Glutamatergic neuron (in vitro differentiated cells): ENCODE measurements at regions not wholly inside any gene's neighbourhood (a gene's known extent, or its start where the extent isn't known, plus 50 kb on each side); places are given as distances from the start of the nearest gene placed in this dataset.
"Not testable (repeated sequence)": the region's sequence is repeated elsewhere in the genome, so short reads cannot be mapped to it uniquely, and the experiment has no call there.

Experiments used
- DNase-seq: peaks from one replicate; pipeline ENCODE4 v3.0.0; 2022
- H3K27ac Mint-ChIP-seq: one replicate; pipeline ENCODE4 v1.8.0; 2020; ENCODE audit warnings: mild to moderate bottlenecking, mixed read lengths, inconsistent platforms; ENCODE audit not compliant: unreplicated experiment
- H3K27me3 Mint-ChIP-seq: one replicate; pipeline ENCODE4 v1.8.0; 2020; ENCODE audit warnings: mild to moderate bottlenecking, moderate library complexity, mixed read lengths, inconsistent platforms; ENCODE audit not compliant: unreplicated experiment
- H3K36me3 Mint-ChIP-seq: one replicate; pipeline ENCODE4 v1.8.0; 2020; ENCODE audit warnings: mild to moderate bottlenecking, mixed read lengths, inconsistent platforms; ENCODE audit not compliant: unreplicated experiment
- H3K4me1 Mint-ChIP-seq: one replicate; pipeline ENCODE4 v1.8.0; 2020; ENCODE audit warnings: mild to moderate bottlenecking, low read depth, mixed read lengths, inconsistent platforms; ENCODE audit not compliant: unreplicated experiment
- H3K4me3 Mint-ChIP-seq: one replicate; pipeline ENCODE4 v1.8.0; 2020; ENCODE audit warnings: mild to moderate bottlenecking, mixed read lengths, inconsistent platforms; ENCODE audit not compliant: unreplicated experiment
- H3K9me3 Mint-ChIP-seq: one replicate; pipeline ENCODE4 v1.8.0; 2020; ENCODE audit warnings: mild to moderate bottlenecking, moderate library complexity, mixed read lengths, inconsistent platforms; ENCODE audit not compliant: unreplicated experiment
- CTCF ChIP-seq: fragments of 200-600 bp; sonication (generic); IDR thresholded peaks from one replicate; pipeline ENCODE4 v1.5.0; 2021; ENCODE audit not compliant: partially characterized antibody, unreplicated experiment

GRCh38 chr2:184041077-184041476, 557.3 kb upstream of the ZNF804A start:
- no peaks in the 10 kb centered on the region for H3K4me1 Mint-ChIP-seq
- no peak for DNase-seq
- no peaks in the 10 kb centered on the region for H3K9me3 Mint-ChIP-seq
- no peak overlapping the region for H3K27ac Mint-ChIP-seq
- no peaks in the 10 kb centered on the region for H3K27me3 Mint-ChIP-seq
- no peak overlapping the region for H3K4me3 Mint-ChIP-seq
- no peaks in the 10 kb centered on the region for H3K36me3 Mint-ChIP-seq
- no peak for TF ChIP-seq CTCF

GRCh38 chr2:184041777-184042176, 556.6 kb upstream of the ZNF804A start:
- Mint-ChIP-seq H3K36me3 (no peaks in the 10 kb centered on the region), H3K4me1 (no peaks in the 10 kb centered on the region), H3K27ac (no peak overlapping the region), H3K9me3 (no peaks in the 10 kb centered on the region), H3K4me3 (no peak overlapping the region), H3K27me3 (no peaks in the 10 kb centered on the region)
- no peak for DNase-seq
- no peak for TF ChIP-seq CTCF

- Mint-ChIP-seq H3K4me1 (no peaks in the 10 kb centered on the region), H3K4me3 (no peak overlapping the region), H3K36me3 (no peaks in the 10 kb centered on the region), H3K27me3 (no peaks in the 10 kb centered on the region), H3K9me3 (no peaks in the 10 kb centered on the region), H3K27ac (no peak overlapping the region)
- DNase-seq, result no peak
- no peak for TF ChIP-seq CTCF
These were observed 550.8 kb upstream of the ZNF804A start for GRCh38 chr2:184047536-184047935.

- Mint-ChIP-seq H3K27me3 (peaks cover 2% of the 10 kb centered on the region), H3K36me3 (no peaks in the 10 kb centered on the region), H3K4me3 (no peak overlapping the region), H3K27ac (no peak overlapping the region), H3K4me1 (no peaks in the 10 kb centered on the region), H3K9me3 (no peaks in the 10 kb centered on the region)
- TF ChIP-seq CTCF, result no peak
- no peak for DNase-seq
These were observed 548.8 kb upstream of the ZNF804A start for GRCh38 chr2:184049566-184049965.

- Mint-ChIP-seq H3K36me3 (no peaks in the 10 kb centered on the region), H3K27ac (no peak overlapping the region), H3K4me1 (no peaks in the 10 kb centered on the region), H3K27me3 (peaks cover 2% of the 10 kb centered on the region), H3K4me3 (no peak overlapping the region), H3K9me3 (no peaks in the 10 kb centered on the region)
- no peak for DNase-seq
- TF ChIP-seq CTCF, result no peak
These were observed 545.0 kb upstream of the ZNF804A start for GRCh38 chr2:184053326-184053725.

GRCh38 chr2:184054419-184054818, 543.9 kb upstream of the ZNF804A start:
- not testable (repeated sequence) for H3K36me3 Mint-ChIP-seq, H3K4me1 Mint-ChIP-seq, H3K4me3 Mint-ChIP-seq, DNase-seq, H3K27me3 Mint-ChIP-seq, H3K27ac Mint-ChIP-seq, H3K9me3 Mint-ChIP-seq
